ENCODE measurements at regions not wholly inside any gene's neighbourhood (a gene's known extent, or its start where the extent isn't known, plus 50 kb on each side); places are given as distances from the start of the nearest gene placed in this dataset.

DNA sequence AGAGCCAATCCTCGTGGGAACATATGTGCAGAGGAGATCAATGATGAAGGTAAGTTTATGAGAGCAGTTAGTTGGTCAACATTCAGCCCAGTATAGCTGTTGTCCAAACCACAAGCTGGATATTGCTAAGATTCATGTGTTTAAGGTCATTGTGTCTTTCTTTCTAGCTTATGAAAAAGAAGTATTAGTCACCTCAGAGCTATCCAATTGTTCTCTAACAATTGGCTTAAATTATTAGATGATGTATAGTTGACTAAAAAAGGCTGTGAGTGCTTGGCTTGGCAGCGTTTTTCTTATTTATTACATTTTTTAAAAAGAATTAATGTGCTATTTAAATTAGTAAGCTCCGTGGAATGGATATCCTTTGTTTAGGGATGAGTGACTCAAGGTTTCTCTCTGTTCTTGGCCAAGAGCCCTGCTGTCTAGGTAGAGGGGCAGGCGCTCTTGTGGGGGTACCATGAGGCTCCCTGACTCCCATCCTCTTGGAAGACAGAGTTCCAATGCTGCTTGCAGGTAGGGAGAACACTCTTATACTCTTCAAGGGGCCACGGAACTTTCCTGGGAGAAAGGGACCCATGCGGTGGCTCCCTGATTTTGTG lies 487.4 kb downstream of the IRX1 start:
- DNase-seq = no peak

DNA sequence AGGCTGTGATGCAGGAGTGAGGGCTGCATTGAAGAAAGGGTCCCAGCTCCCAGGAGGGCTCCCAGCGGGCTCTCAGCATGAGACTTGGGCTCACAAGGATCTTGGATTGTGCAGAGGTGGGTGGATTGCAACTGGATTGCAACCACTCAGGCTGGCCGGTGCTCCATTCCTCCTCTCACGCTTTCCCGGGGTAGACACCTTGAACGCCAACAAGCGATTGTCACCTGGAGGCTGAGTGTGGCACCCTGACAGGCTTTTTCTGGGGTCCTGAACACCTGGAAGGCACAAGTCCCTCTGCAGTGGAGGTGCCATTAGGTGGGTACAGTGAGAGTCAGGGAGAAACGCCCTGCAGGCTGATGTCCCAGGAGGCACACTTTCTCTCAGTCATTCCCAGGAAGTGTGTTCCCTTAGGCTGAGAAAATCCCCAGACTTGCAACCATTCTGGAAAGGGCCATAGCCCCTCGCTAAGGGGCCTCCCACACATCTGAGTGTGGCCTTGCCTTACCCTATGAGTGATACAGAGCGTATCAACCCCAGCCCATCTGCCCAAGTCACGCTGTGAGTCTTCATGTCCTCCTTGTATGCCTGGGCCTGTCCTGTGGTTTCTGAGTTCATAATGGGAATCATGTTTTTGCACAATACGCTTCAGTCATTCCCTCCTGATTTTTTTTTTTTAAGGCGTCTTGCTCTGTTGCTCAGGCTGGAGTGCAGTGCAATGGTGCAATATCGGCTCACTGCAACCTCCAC lies 488.1 kb downstream of the IRX1 start:
- no peak for DNase-seq

DNA sequence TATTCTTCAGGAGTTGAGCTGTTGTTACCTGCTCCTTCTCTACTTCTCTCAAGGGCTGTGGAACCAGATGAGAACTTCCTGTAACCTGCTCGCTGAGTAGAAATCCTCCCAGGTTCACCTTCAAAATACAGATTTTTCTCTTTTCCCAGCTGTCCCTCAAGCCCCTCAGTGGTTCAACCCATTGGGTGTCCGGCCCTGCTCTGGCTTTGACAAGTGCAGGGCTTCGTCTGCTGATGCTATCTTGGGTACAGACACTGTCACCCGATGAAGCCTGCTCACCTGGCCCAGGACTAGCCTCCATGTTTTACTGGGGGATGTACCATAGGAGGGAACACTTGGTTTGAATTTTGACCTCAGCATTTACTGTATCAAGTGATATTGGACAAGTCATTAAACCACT lies 490.4 kb downstream of the IRX1 start:
- DNase-seq = no peak

DNA sequence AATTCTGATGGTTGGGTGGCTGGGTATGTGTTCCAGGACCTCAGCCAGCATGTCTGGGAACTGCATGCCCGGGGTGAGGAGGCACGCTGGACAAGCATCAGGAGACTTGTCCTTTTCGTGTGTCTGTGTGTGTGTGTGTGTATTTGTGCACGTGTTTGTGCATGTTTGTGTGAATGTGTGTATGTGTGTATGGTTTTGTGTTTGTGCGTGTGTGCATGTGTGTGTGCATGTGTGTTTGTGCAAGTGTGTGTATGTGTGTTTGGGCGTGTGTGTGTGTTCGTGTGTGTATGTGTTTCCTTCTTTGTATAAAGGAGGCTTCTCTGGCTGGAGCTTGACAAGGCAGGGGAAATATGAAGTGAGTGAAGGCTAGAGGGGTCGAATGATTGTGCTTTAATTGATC lies 491.5 kb downstream of the IRX1 start:
- no peak for DNase-seq

DNA sequence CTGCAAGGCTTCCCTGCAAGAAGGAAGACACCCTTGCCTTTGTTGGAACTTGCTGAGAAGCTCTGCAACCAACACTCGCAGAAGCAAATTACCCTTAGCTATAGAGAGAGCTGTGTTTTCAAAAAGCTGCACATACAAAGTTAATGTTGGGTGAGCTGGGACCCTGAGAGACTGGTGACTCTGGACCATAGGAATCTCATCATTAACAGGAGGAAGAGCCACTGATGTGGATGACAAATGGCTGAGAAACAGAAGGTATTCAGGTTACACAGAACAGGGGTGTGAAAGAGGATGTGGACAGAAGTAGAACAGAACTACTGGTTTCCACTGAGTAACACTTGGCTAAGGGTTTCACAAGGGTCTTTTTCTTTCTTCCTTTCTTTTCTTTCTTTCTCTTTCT lies 493.5 kb downstream of the IRX1 start:
- DNase-seq = no peak

DNA sequence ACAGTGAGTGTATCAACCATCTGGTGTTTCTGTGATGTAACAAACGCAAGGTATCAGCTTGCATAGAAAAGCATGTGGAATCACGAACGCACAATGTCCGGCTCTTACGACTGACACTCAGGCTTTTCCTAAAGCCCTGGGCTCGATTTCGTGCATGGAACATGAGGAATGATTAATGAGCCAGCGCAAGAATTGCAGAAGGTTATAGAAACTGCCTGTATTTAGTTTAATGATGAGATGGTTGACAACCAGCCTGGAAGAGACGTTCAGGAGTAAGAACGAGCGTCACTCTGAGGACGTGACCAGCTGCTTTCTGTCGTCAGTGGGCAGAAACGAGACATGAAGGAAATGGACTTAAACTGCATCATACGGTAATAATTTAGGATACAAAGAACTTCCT lies 497.6 kb downstream of the IRX1 start:
- no peak for DNase-seq

DNA sequence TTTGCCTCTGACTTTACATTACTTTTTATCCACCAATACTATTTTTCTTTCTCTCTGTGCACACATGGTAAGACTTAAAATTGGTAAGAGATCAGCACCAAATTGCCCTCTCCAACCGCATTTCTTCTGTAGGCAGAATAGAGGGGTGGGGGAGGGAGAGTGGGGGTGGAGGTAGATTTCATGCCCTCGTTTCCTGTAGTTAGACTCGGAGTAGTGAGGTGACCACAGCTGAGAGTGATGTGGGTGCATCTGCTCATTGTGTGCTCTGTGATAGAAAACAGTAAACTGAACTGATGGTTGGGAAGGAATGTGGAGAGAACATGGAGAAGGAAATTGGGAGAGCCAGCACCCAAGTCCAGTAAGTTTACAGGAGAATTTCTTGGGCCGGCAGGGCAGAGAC lies 498.3 kb downstream of the IRX1 start:
- no peak for DNase-seq

DNA sequence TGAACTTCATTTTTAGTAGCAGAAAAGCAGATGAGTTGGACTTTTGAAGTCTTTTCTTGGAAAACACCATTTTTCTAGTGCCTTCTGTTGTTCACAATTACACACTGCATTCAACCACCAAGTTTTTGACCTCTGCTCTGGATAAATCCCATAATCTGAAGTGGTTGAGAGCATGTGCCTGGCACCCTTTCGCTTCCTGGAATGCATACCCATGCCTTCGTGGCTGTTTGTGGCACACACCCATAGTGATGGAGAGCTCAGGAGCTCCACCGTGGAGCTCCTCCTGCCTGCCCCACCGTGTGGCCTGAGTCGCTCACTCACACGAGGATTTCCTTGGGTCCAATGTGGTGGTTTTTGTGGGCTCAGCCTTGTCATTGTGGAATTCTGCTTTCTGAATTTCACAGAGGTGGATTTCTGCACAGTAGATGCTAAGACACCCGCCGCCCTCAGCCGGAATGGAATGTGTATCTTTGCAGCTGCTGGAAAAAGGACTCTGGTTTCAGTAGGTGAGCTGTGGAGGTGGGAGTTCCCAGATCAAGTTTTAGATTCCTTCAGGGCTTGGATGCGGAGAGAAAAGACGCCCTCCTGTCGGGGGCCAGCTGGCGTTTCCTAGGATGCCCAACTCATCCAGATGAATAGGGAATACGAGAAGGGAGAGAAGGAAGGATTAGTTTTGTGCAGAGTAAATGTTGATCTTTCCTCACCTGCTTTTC lies 500.4 kb downstream of the IRX1 start:
- no peak for DNase-seq

DNA sequence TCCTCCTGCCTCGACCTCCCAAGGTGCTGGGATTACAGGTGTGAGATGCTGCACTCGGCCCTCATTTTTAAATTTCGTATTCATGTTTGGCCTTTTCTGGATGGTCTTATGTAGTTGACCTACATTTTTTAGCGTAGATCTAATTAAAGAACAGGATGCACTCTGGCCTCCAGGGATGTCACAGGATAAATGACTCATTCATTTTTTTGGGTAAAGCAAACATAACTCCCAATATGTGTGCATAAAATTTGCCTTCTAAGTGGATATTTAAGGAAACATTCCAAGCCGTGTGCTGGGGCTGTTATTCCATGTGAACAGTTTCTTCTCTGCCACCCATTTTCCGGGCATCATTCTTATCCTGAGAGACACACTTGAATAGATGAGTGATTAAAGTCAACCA lies 501.6 kb downstream of the IRX1 start:
- DNase-seq = no peak

DNA sequence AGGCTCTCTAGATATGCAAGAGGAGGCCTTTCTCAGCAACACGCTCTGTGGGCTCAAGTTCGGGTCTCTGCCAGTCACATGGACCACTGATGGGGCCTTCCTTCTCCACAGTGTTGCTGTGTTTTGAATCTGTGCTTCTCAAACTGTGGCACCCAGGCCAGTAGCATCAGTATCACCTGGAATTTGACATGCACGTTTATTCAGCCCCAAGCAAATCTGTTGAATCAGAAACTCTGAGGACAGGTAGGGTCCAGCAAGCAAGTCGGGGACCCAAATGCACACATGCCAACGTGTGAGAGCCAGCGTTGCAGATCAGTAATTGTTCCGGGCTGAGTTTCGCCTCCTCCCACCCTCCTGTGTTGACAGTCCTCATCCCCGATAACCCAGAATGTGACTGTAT lies 502.6 kb downstream of the IRX1 start:
- DNase-seq = no peak

DNA sequence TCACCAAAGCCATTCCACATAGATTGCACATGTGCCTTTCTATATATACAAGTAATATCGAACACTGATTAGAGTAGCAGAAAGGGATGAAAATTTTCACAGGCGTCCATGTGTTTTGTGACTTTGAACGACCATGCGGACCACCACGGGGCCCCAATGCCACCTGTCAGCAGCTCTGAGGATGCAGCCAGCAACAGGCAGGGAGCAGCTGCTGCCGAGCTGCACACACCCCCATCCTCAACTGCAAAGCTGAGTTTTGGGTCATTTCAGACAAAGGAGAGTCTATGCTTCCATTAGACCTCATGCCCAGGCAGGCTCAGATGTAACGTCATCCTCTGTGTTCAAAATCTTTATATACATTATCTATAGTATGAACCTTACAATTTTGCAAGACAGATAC lies 503.8 kb downstream of the IRX1 start:
- DNase-seq = no peak

DNA sequence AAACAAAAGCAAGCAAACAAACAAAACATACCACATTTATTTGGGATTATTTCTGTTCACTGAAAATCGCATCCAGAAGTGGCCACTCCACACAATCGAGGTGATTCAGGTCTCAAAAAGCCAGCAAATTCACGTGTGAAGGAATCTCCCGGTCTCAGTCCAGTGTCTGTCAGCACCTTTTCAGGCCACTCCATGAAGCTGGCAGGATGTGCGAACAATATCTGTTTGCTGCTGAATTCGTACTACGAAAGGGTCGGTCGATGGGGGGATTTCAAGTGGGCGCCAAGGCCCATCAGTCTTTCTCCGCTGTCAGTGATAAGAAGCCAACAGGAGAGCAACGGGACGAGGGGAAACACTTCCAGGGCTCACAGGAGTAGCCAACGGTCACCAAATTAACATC lies 505.1 kb downstream of the IRX1 start:
- no peak for DNase-seq

DNA sequence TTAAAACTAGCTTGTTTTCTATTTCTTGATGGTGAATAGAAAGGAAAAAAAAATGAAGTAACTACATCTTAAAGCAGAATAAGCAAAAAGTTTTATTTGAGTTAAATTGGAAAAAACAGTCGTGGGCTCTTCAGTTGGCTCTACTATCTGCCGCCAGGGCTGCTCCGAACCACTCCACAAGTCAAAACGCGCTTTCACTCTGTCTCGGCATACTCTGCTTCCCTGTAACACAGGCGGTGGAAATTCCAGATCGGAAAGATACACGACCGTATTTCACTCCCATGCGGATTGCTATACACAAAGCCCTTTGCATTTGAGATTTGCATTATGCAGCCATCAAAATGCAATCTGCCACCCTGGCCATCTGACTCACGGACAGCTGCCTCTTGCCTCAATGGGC lies 505.6 kb downstream of the IRX1 start:
- no peak for DNase-seq

DNA sequence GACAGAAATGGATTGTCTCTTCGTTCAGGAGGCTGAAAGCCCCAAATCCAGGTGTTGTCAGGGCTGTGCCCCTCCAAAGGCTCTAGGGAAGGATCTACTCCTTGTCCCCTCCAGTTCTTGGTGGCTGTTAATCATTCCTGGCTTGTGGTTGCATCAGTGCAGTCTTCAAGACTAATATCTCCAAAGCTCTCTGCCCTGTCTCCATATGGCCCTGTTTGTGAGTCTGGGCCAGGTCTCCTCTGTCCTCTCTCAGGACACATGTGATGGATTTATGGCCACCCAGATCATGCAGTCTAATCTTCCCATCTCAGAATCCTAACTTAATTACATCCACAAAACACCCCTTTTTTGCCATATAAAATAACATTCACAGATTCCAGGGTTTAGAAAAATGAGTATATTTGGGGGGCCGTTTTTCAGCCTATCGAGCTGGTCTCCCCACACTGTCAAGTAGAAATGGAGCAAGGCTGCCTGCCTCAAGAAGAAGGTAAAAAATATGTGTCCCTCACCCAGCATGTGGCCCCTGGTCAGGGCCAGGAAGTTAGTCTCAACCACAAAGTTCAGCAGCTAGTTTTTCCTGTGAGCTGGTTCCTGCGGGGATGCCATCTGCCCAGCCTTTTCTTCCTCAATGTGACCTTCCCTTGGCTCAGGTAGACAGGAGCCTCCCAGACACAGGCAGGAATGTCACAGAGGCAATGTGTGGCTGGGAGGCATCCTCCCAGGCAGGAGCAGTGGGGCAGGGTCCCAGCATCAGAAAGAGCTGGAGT lies 509.4 kb downstream of the IRX1 start:
- DNase-seq = no peak

DNA sequence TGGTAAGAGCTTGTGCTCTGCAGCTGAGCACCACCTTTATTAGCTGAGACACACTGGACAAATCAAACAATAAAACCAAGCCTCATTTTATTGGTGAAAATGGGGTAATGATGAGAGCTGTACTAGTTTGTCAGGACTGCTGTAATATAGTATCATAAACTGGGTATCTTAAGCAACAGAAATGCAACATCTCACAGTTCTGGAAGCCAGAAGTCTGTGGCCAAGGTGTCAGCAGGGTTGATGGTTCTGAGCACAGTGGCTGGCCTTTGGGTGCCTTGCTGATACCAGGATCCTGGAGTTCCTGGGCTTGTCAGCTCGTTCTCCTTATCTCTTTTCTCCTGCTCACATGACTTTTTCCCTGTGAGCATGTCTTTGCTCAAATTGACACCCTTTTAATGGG lies 513.1 kb downstream of the IRX1 start:
- DNase-seq = no peak

DNA sequence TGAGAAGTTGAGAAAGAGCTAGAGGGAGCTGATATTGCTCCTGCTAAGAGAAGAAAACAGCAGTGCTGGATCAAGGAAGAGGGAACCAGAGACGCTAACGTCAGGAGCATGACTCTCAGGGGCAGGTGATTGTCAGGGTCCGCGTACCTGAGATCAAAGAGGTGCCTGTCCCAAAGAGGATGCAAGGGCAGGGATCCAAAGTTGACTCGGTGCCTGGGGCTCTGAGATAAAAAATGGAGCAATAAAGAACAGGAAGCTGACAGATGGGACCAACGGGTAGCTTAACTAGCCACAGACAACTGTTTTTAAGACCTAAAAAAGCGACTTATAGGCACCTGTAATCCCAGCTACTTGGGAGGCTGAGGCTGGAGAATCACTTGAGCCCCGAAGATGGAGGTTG lies 517.8 kb downstream of the IRX1 start:
- DNase-seq = no peak

DNA sequence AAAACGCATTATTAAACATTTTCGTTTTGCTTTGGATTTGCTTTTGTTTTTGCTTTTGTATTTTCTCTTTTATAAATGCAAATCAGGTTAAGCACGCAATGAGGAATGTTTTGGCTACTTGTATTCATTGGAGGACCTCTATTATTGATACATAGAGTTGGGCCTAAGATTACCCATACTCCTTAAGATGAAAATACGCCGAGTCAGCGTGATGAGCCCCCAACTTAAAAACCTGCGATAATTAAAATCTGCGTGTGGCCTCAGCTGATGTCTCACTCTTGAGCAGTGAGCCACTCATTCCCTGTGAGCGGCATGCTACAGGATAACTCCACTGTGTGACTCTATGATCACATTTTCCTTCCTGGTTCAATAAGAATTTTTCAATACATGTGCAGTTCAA lies 518.3 kb downstream of the IRX1 start:
- no peak for DNase-seq

DNA sequence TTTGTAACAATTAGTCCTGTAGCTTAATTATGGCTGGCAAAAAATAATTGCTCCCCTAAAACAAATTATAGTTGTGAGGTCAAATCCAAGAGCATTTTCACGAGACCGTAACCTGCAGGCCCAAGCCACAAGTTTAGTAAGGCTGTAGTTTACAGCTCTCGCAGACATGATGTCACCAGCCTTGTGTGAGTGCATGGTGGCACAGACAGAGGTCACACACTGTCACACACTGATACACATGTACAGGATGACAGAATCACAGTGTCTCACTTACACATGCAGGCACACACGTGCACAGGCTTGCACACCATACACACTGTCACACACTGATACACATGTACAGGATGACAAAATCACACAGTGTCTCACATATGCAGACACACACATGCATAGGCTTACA lies 518.8 kb downstream of the IRX1 start:
- no peak for DNase-seq

DNA sequence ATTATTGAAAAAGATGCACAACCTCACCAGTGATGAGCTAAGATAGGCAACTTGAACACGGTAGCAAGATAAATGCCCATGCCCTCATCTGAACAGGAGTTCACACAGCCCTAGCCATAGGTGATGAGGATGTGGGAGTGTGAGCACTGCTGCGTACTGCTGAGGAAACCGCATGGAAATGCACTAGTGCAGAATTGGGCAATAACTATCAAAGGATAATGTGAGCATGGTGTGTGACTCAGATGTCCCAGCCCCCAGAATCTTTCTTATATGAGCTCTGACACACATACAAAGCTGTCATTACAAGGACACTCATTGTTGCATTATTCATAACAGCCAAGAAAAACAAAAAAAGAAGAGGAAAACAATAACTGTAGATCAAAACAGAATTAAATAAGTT lies 521.2 kb downstream of the IRX1 start:
- DNase-seq = no peak

DNA sequence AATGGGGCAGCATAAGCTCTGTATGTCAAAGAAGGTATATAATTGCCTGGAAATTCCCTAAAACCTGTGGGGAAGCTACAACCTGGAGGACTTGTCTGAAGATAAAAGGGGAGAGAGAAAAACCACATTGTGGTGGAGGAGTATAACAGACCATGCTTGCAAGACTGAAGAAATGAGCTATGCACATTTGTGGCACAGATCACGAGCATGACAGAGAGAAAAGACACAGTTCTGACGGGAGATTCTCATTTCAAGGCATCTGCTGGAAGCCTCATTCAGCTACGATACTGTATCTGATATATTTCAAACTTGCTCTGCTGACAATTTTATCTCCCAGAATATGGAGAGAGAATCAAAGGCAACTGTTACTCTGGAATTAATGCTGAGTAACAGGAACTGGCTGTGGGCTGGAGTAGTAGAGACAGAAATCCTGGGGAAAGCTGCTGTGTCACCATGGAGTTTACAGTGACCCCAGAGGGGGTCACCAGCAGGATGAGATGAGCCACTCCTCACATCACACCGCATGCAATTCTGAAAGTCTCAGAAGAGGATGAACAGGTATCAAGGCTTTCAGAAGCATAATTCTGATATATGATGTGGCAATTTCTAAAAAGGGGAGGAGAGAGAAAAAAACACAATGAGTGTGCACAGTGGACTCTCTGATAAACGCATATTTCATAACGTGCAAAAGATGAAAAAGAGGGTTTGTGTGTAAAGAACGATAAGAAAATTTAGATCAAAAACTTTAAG lies 528.8 kb downstream of the IRX1 start:
- no peak for DNase-seq

DNA sequence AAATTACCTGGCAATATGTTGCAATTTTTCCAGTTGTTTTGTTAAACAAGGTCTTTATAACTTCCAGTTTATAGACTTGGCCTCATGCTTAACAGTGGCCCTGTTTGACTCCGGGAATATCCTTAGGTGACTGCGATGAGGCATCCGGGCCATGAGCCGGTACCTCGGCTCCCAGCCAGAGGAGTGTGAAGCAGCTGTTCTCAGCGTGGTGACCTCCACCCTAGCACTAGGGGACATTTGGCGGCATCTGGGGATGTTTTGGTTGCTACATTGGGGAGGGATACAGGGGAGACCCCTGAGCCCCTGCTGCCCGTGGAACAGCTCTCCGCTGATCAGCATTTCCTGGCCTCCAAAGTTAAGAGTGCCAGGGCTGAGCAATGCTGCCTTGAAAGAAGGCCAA lies 533.4 kb downstream of the IRX1 start:
- no peak for DNase-seq

DNA sequence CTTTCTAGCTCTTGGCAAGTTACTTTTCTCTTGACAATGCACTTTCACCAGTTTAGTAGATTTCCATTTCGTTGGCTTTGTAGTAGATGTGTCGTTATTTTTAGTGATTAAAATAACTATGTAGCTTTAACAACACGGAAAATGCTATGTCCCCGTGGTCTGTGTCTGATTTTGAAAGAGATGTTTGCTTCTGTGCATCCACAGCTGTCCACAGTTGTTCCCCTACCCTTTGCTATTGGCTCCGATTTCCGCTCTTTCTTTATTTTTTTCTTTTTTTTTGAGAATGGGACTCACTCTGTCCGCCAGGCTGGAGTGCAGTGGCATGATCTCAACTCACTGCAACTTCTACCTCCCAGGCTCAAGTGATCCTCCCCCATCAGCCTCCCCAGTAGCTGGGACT lies 533.9 kb downstream of the IRX1 start:
- no peak for DNase-seq

DNA sequence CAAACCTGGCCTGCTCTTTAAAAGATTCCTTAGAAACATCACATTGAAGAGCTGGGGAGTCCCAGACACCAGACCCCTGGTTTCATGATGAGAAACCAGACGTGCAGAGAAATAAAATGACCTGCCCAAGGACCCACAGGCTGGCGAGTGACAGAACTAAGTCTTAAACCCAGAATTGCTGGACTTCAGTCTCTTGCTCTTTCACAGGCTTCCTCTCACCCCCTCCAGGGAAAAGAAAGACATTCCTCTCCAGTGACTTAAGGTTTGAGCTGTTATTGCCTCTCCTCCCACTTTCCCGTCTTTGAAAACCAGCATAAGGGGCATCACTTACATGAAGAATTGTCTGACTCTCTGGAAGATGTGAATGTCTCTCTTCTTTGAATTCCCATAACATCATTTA lies 535.2 kb downstream of the IRX1 start:
- no peak for DNase-seq

Measured in activated CD4-positive, CD25-positive, alpha-beta regulatory T cell (primary cell).